LHCN-M2 (cell line): ENCODE measurements at regions not wholly inside any gene's neighbourhood (a gene's known extent, or its start where the extent isn't known, plus 50 kb on each side); places are given as distances from the start of the nearest gene placed in this dataset.

ENCODE experiments used
- DNase-seq: peaks from one replicate; pipeline ENCODE4 v3.0.0-alpha.2; 2012; ENCODE audit warnings: low read depth

- DNase-seq, result no peak
Observed at GRCh38 chr3:43783987-43784639, 93.4 kb downstream of the ABHD5 start.

GRCh38 chr3:43784640-43785011 is 93.9 kb downstream of the ABHD5 start:
- DNase-seq, result no peak

- no peak for DNase-seq
Observed at GRCh38 chr3:43785551-43785950, 94.8 kb downstream of the ABHD5 start.

- no peak for DNase-seq
Observed at GRCh38 chr3:43786102-43786501, 95.4 kb downstream of the ABHD5 start.

- no peak for DNase-seq
Observed at GRCh38 chr3:43786526-43787305, 96.0 kb downstream of the ABHD5 start.

- no peak for DNase-seq
Observed at GRCh38 chr3:43787330-43787729, 96.6 kb downstream of the ABHD5 start.

- no peak for DNase-seq
Observed at GRCh38 chr3:43789028-43789427, 98.3 kb downstream of the ABHD5 start.

- DNase-seq, result no peak
Observed at GRCh38 chr3:43790060-43790459, 99.3 kb downstream of the ABHD5 start.

GRCh38 chr3:43790476-43790875 is 99.7 kb downstream of the ABHD5 start:
- DNase-seq, result no peak

- no peak for DNase-seq
Observed at GRCh38 chr3:43791246-43791645, 100.5 kb downstream of the ABHD5 start.

- DNase-seq, result no peak
Observed at GRCh38 chr3:43792904-43793303, 102.2 kb downstream of the ABHD5 start.

- DNase-seq, result no peak
Observed at GRCh38 chr3:43793648-43794372, 103.1 kb downstream of the ABHD5 start.

- DNase-seq, result peak; percentile 23
Observed at GRCh38 chr3:43794776-43795175, 104.0 kb downstream of the ABHD5 start.

GRCh38 chr3:43795491-43795890 is 104.8 kb downstream of the ABHD5 start:
- DNase-seq, result no peak

GRCh38 chr3:43796041-43796596 is 105.4 kb downstream of the ABHD5 start:
- DNase-seq, result peak; percentile 4

- no peak for DNase-seq
Observed at GRCh38 chr3:43797794-43798193, 107.1 kb downstream of the ABHD5 start.

- DNase-seq, result no peak
Observed at GRCh38 chr3:43810797-43811196, 120.1 kb downstream of the ABHD5 start.

GRCh38 chr3:43814461-43814860 is 123.7 kb downstream of the ABHD5 start:
- DNase-seq, result no peak

- no peak for DNase-seq
Observed at GRCh38 chr3:43816372-43816771, 125.6 kb downstream of the ABHD5 start.

- DNase-seq, result no peak
Observed at GRCh38 chr3:43817064-43817463, 126.3 kb downstream of the ABHD5 start.

- no peak for DNase-seq
Observed at GRCh38 chr3:43817825-43818224, 127.1 kb downstream of the ABHD5 start.

GRCh38 chr3:43818229-43818628 is 127.5 kb downstream of the ABHD5 start:
- no peak for DNase-seq
